Caco-2 (cell line): ENCODE measurements at regions not wholly inside any gene's neighbourhood (a gene's known extent, or its start where the extent isn't known, plus 50 kb on each side); places are given as distances from the start of the nearest gene placed in this dataset.
"Not testable (repeated sequence)": the region's sequence is repeated elsewhere in the genome, so short reads cannot be mapped to it uniquely, and the experiment has no call there.

Experiments used
- BruUV-seq: library from RNA; stranded (reverse); fragments of 400-500 nt; replicated peaks from 2 replicates; lab custom pipeline; 2021; lab: Mats Ljungman, UMichigan
- CTCF ChIA-PET: fragments of 300-600 bp; sonication (Branson Sonifier 250); formaldehyde crosslinking; loops from one replicate; lab custom pipeline; 2022; ENCODE audit warnings: antibody characterized with exemption; lab: Charles Lee
- POLR2A ChIA-PET: fragments of 300-600 bp; sonication (Branson Sonifier 250); formaldehyde crosslinking; loops from one replicate; lab custom pipeline; 2022; ENCODE audit warnings: antibody characterized with exemption; lab: Charles Lee
- DNase-seq, 2 experiments: peaks; one replicate each; pipeline versions ENCODE4 v3.0.0 to v3.0.0-alpha.2; 2020 to 2022
- H3K27me3 ChIP-seq: replicated peaks from 2 replicates; pipeline ENCODE4 v1.6.0; 2011; ENCODE audit warnings: low read length; ENCODE audit not compliant: control insufficient read depth, insufficient read depth
- H3K36me3 ChIP-seq: 2 replicates; pipeline ENCODE4 v1.5.1; 2011; ENCODE audit warnings: low read length; ENCODE audit not compliant: control insufficient read depth, insufficient read depth
- H3K4me1 ChIP-seq: fragments of 250-450 bp; sonication (Bioruptor Pico); 2 replicates; pipeline ENCODE4 v1.5.1; 2020; ENCODE audit warnings: mild to moderate bottlenecking
- H3K4me3 ChIP-seq: 2 replicates; pipeline ENCODE4 v1.5.1; 2011; ENCODE audit warnings: low read depth, mild to moderate bottlenecking, control low read depth, low read length
- H3K9me3 ChIP-seq: fragments of 250-450 bp; sonication (Bioruptor Pico); 2 replicates; pipeline ENCODE4 v1.5.1; 2020; ENCODE audit warnings: mild to moderate bottlenecking, moderate library complexity
- H3K27ac Mint-ChIP-seq: one replicate; pipeline ENCODE4 v1.8.0; 2022; ENCODE audit warnings: mixed read lengths; ENCODE audit not compliant: unreplicated experiment
- H3K27me3 Mint-ChIP-seq: one replicate; pipeline ENCODE4 v1.8.0; 2022; ENCODE audit warnings: mixed read lengths; ENCODE audit not compliant: insufficient read depth, unreplicated experiment
- H3K36me3 Mint-ChIP-seq: one replicate; pipeline ENCODE4 v1.8.0; 2022; ENCODE audit warnings: mild to moderate bottlenecking, mixed read lengths; ENCODE audit not compliant: insufficient read depth, unreplicated experiment
- H3K4me1 Mint-ChIP-seq: one replicate; pipeline ENCODE4 v1.8.0; 2022; ENCODE audit warnings: low read depth, mixed read lengths; ENCODE audit not compliant: unreplicated experiment
- H3K4me3 Mint-ChIP-seq: one replicate; pipeline ENCODE4 v1.8.0; 2022; ENCODE audit warnings: mild to moderate bottlenecking, moderate library complexity, mixed read lengths; ENCODE audit not compliant: unreplicated experiment
- H3K9me3 Mint-ChIP-seq: one replicate; pipeline ENCODE4 v1.8.0; 2022; ENCODE audit warnings: mixed read lengths; ENCODE audit not compliant: unreplicated experiment
- CTCF ChIP-seq, 2 experiments: fragments of 200-600 bp in 1 of 2; IDR thresholded peaks; 1 replicate in 1 of 2; 2 replicates in 1 of 2; pipeline versions ENCODE4 v1.5.1 to v1.8.0; 2011 to 2022; ENCODE audit warnings: antibody characterized with exemption in 1 of 2, control low read depth in 1 of 2, inconsistent platforms in 1 of 2, low read depth in 1 of 2, low read length in 1 of 2, mild to moderate bottlenecking in 1 of 2, moderate library complexity in 1 of 2; ENCODE audit not compliant: insufficient read depth in 1 of 2, severe bottlenecking in 1 of 2, unreplicated experiment in 1 of 2
- intact Hi-C: fragments of 100-400 bp; cut with micrococcal nuclease; formaldehyde crosslinking; loops from one replicate; pipeline ENCODE4 v1.10.0; 2022; ENCODE audit not compliant: unreplicated experiment

- Histone ChIP-seq H3K4me1 (no peaks in the 10 kb centered on the region), H3K27me3 (no peaks in the 10 kb centered on the region), H3K36me3 (no peaks in the 10 kb centered on the region), H3K4me3 (no peak overlapping the region), H3K9me3 (no peaks in the 10 kb centered on the region)
- BruUV-seq, result no TSS peak
- ChIA-PET POLR2A (no interaction called here), CTCF (interaction anchor here (1.4 kb wide), 1 partner anchor 80 kb away, joined by 5 read pairs; no protein-coding TSS in a partner anchor)
- no peak overlapping the region for H3K4me3 Mint-ChIP-seq
- no peak for DNase-seq
- intact Hi-C loops, result no loop called here
- no peaks in the 10 kb centered on the region for H3K36me3 Mint-ChIP-seq
- no peak for TF ChIP-seq CTCF (IDR thresholded peaks at IDR 0.05; ENCODE audit: insufficient read depth in 1 of 2, low read depth in 1 of 2, low read length in 1 of 2, severe bottlenecking in 1 of 2, unreplicated experiment in 1 of 2)
- peaks cover 13% of the 10 kb centered on the region for H3K27me3 Mint-ChIP-seq
- no peaks in the 10 kb centered on the region for H3K9me3 Mint-ChIP-seq
- no peaks in the 10 kb centered on the region for H3K4me1 Mint-ChIP-seq
- H3K27ac Mint-ChIP-seq, result no peak overlapping the region
These were observed 56.1 kb upstream of the VASH1 start for GRCh38 chr14:76705214-76705613.

- H3K36me3 Mint-ChIP-seq, H3K36me3 ChIP-seq, H3K9me3 Mint-ChIP-seq, H3K4me1 Mint-ChIP-seq, intact Hi-C loops, H3K27me3 ChIP-seq, POLR2A ChIA-PET, DNase-seq, H3K27ac Mint-ChIP-seq, H3K4me3 Mint-ChIP-seq, H3K4me3 ChIP-seq, H3K9me3 ChIP-seq, BruUV-seq, H3K4me1 ChIP-seq: not testable (repeated sequence)
- peaks cover 11% of the 10 kb centered on the region for H3K27me3 Mint-ChIP-seq
- CTCF ChIA-PET, result interaction anchor here (1.4 kb wide), 1 partner anchor 79 kb away, joined by 5 read pairs; no protein-coding TSS in a partner anchor
These were observed 55.1 kb upstream of the VASH1 start for GRCh38 chr14:76706207-76706606.

GRCh38 chr14:76706811-76707210, 54.5 kb upstream of the VASH1 start:
- CTCF ChIA-PET, result interaction anchor here (1.2 to 1.4 kb wide), 2 partner anchors 78 kb away, joined by 4 to 5 read pairs; no protein-coding TSS in a partner anchor
- BruUV-seq, result no TSS peak

More at GRCh38 chr14:76706811-76707210, 54.5 kb upstream of the VASH1 start:
- Mint-ChIP-seq H3K4me1 (no peaks in the 10 kb centered on the region), H3K27me3 (peaks cover 11% of the 10 kb centered on the region), H3K4me3 (no peak overlapping the region), H3K27ac (no peak overlapping the region), H3K36me3 (no peaks in the 10 kb centered on the region), H3K9me3 (no peaks in the 10 kb centered on the region)
- DNase-seq, result no peak
- H3K9me3 ChIP-seq, result no peaks in the 10 kb centered on the region
- H3K36me3 ChIP-seq, result no peaks in the 10 kb centered on the region
- intact Hi-C loops, result no loop called here
- POLR2A ChIA-PET, result no interaction called here
- TF ChIP-seq CTCF (IDR thresholded peaks at IDR 0.05; ENCODE audit: insufficient read depth in 1 of 2, low read depth in 1 of 2, low read length in 1 of 2, severe bottlenecking in 1 of 2, unreplicated experiment in 1 of 2), result no peak
- no peak overlapping the region for H3K4me3 ChIP-seq
- H3K27me3 ChIP-seq, result no peaks in the 10 kb centered on the region
- H3K4me1 ChIP-seq, result no peaks in the 10 kb centered on the region
